HepG2 (cell line): ENCODE measurements at regions not wholly inside any gene's neighbourhood (a gene's known extent, or its start where the extent isn't known, plus 50 kb on each side); places are given as distances from the start of the nearest gene placed in this dataset.

Source experiments
- DMAP1 ChIP-seq: IDR thresholded peaks from 2 replicates; pipeline ENCODE4 v1.6.1; 2016
- DNMT1 ChIP-seq: sonication (generic); formaldehyde crosslinking; IDR thresholded peaks from 2 replicates; pipeline ENCODE4 v1.5.1; 2020; ENCODE audit warnings: mild to moderate bottlenecking, missing genetic modification reagents
- ELF3 ChIP-seq: IDR thresholded peaks from 2 replicates; pipeline ENCODE4 v1.6.1; 2016; ENCODE audit warnings: missing genetic modification reagents, missing compliant biosample characterization
- ESRRA ChIP-seq: sonication (generic); formaldehyde crosslinking; IDR thresholded peaks from 2 replicates; pipeline ENCODE4 v1.5.1; 2020; ENCODE audit warnings: mild to moderate bottlenecking, low read depth, missing genetic modification reagents
- ETV6 ChIP-seq: sonication (generic); formaldehyde crosslinking; conservative IDR thresholded peaks from 2 replicates; pipeline ENCODE4 v1.4.0; 2020; ENCODE audit warnings: missing genetic modification reagents
- ISL2 ChIP-seq: sonication (generic); formaldehyde crosslinking; IDR thresholded peaks from 2 replicates; pipeline ENCODE4 v1.5.0; 2020; ENCODE audit warnings: missing genetic modification reagents
- KDM5B ChIP-seq: sonication (generic); formaldehyde crosslinking; IDR thresholded peaks from 2 replicates; pipeline ENCODE4 v1.4.0; 2020; ENCODE audit warnings: missing genetic modification reagents, mild to moderate bottlenecking, borderline replicate concordance
- KMT2B ChIP-seq: IDR thresholded peaks from 2 replicates; pipeline ENCODE4 v1.6.1; 2016; ENCODE audit warnings: missing genetic modification reagents, missing compliant biosample characterization
- MAFF ChIP-seq: IDR thresholded peaks from 2 replicates; pipeline ENCODE4 v1.6.1; 2011; ENCODE audit warnings: low read depth, low read length, improper control_type of control experiment
- NFYC ChIP-seq: IDR thresholded peaks from 2 replicates; pipeline ENCODE4 v1.6.1; 2016; ENCODE audit warnings: missing genetic modification reagents, missing compliant biosample characterization
- PHF21A ChIP-seq: sonication (generic); formaldehyde crosslinking; IDR thresholded peaks from 2 replicates; pipeline ENCODE4 v1.5.0; 2020; ENCODE audit warnings: mild to moderate bottlenecking, missing genetic modification reagents
- SRSF9 ChIP-seq: fragments of 200-400 bp; formaldehyde crosslinking; IDR thresholded peaks from 2 replicates; pipeline ENCODE4 v1.6.1; 2018; ENCODE audit warnings: borderline replicate concordance, mild to moderate bottlenecking, low read depth, low read length; ENCODE audit not compliant: insufficient read depth, poor library complexity, severe bottlenecking
- XRCC5 ChIP-seq: fragments of 200-400 bp; formaldehyde crosslinking; optimal IDR thresholded peaks from 2 replicates; pipeline ENCODE3; 2017; ENCODE audit warnings: mild to moderate bottlenecking, low read length
- YEATS4 ChIP-seq: sonication (generic); formaldehyde crosslinking; IDR thresholded peaks from 2 replicates; pipeline ENCODE4 v1.4.0; 2020; ENCODE audit warnings: missing genetic modification reagents, borderline replicate concordance
- ZEB1 ChIP-seq: IDR thresholded peaks from 2 replicates; pipeline ENCODE4 v1.6.1; 2012; ENCODE audit warnings: mild to moderate bottlenecking, low read depth, inconsistent platforms; ENCODE audit not compliant: insufficient replicate concordance
- ZFP37 ChIP-seq: sonication (generic); formaldehyde crosslinking; IDR thresholded peaks from 2 replicates; pipeline ENCODE4 v1.4.0; 2020; ENCODE audit warnings: missing genetic modification reagents, borderline replicate concordance
- ZMYM3 ChIP-seq: sonication (generic); formaldehyde crosslinking; IDR thresholded peaks from 2 replicates; pipeline ENCODE4 v1.5.1; 2020; ENCODE audit warnings: mild to moderate bottlenecking, missing genetic modification reagents
- ZNF263 ChIP-seq: sonication (generic); formaldehyde crosslinking; IDR thresholded peaks from 2 replicates; pipeline ENCODE4 v1.4.0; 2020; ENCODE audit warnings: missing genetic modification reagents
- ZNF335 ChIP-seq: sonication (generic); formaldehyde crosslinking; IDR thresholded peaks from 2 replicates; pipeline ENCODE4 v1.4.0; 2020; ENCODE audit warnings: missing genetic modification reagents
- ZNF337 ChIP-seq: sonication (generic); formaldehyde crosslinking; IDR thresholded peaks from 2 replicates; pipeline ENCODE4 v1.5.1; 2020; ENCODE audit warnings: missing genetic modification reagents, low read depth, mild to moderate bottlenecking, borderline replicate concordance
- ZNF44 ChIP-seq: sonication (generic); formaldehyde crosslinking; IDR thresholded peaks from 2 replicates; pipeline ENCODE4 v1.5.1; 2020; ENCODE audit warnings: mild to moderate bottlenecking, missing genetic modification reagents
- TF ChIP-seq, protein P1 (sequence below): IDR thresholded peaks from 2 replicates; pipeline ENCODE4 v1.6.1; 2016; ENCODE audit warnings: missing genetic modification reagents, missing compliant biosample characterization
- TF ChIP-seq, protein P2 (sequence below): IDR thresholded peaks from 2 replicates; pipeline ENCODE4 v1.6.1; 2016; ENCODE audit warnings: missing biosample characterization, missing genetic modification reagents, low read depth
- TF ChIP-seq, protein P3 (sequence below): sonication (generic); formaldehyde crosslinking; IDR thresholded peaks from 2 replicates; pipeline ENCODE4 v1.4.0; 2020; ENCODE audit warnings: missing genetic modification reagents
- TF ChIP-seq, protein P4 (sequence below): sonication (generic); formaldehyde crosslinking; IDR thresholded peaks from 2 replicates; pipeline ENCODE4 v1.4.0; 2020; ENCODE audit warnings: missing genetic modification reagents
- TF ChIP-seq, protein P5 (sequence below): IDR thresholded peaks from 2 replicates; pipeline ENCODE4 v1.6.1; 2018; ENCODE audit warnings: missing genetic modification reagents, mild to moderate bottlenecking, missing compliant biosample characterization

DNA sequence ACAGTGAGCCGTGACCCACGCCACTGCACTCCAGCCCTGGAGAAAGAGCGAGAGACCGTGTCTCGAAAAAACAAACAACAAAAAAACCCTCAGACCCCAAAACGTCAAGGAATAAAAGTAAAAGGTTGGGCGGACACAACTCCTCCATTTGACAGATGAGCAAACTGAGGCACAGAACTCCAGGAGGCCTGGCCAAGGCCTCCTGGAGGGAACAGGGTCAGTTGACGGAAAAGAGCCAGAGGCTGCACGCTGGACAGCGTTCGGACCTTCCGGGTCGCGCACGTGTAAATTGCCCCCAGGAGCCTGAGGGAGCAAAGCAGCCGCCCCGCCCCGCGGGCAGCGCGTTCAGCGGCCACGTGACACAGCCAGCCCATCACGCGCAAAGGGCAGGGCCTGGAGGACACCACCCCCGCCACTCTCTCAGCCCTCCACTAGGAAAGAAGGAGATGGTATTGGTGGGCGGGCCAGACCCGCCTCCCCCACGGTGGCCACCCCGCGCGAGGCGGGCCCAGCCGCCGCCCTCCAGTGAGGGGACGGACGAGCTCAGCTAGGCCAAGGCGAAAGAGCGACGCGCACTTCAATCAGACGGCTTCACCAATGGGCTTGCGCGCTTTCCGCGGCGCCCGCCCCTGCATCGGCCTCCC, 81.5 kb downstream of the PTPDC1 start (continued):
- TF ChIP-seq KDM5B (peak; percentile 80; the same call in 1 of the 2 replicates), NFYC (CRISPR knock-in tag) (peak; percentile 93), ZMYM3 (CRISPR knock-in tag) (peak; percentile 94), DNMT1 (CRISPR knock-in tag) (no peak), ZNF337 (0 out of 2 replicates have a peak, but pooled peaks have one; percentile 49), ZNF335 (CRISPR knock-in tag) (peak; percentile 73; the same call in 1 of the 2 replicates), MAFF (no peak), ZNF263 (CRISPR knock-in tag) (0 out of 2 replicates have a peak, but pooled peaks have one; percentile 12), PHF21A (CRISPR knock-in tag) (peak; percentile 58; the same call in 1 of the 2 replicates), ZEB1 (no peak), ELF3 (CRISPR knock-in tag) (peak; percentile 77; the same call in 1 of the 2 replicates), XRCC5 (peak; percentile 47), ESRRA (CRISPR knock-in tag) (peak; percentile 36; the same call in 1 of the 2 replicates), ZFP37 (CRISPR knock-in tag) (peak; percentile 71; the same call in 1 of the 2 replicates), SRSF9 (no peak), DMAP1 (CRISPR knock-in tag) (peak; percentile 68; the same call in 1 of the 2 replicates), ISL2 (CRISPR knock-in tag) (0 out of 2 replicates have a peak, but pooled peaks have one; percentile 10), ZNF44 (CRISPR knock-in tag) (no peak), YEATS4 (CRISPR knock-in tag) (peak; percentile 74), KMT2B (CRISPR knock-in tag) (peak; percentile 67; the same call in 1 of the 2 replicates), ETV6 (CRISPR knock-in tag) (no peak)
- TF ChIP-seq, protein P1, sequence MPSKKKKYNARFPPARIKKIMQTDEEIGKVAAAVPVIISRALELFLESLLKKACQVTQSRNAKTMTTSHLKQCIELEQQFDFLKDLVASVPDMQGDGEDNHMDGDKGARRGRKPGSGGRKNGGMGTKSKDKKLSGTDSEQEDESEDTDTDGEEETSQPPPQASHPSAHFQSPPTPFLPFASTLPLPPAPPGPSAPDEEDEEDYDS, result peak; percentile 74
- TF ChIP-seq, protein P2, sequence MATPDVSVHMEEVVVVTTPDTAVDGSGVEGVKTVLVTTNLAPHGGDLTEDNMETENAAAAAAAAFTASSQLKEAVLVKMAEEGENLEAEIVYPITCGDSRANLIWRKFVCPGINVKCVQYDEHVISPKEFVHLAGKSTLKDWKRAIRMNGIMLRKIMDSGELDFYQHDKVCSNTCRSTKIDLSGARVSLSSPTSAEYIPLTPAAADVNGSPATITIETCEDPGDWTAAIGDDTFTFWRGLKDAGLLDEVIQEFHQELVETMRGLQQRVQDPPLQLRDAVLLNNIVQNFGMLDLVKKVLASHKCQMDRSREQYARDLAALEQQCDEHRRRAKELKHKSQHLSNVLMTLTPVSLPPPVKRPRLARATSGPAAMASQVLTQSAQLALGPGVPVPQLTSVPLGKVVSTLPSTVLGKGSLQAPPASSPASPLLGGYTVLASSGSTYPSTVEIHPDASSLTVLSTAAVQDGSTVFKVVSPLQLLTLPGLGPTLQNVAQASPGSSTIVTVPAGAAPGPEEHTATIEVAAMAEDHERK (CRISPR knock-in tag), result peak; percentile 36; the same call in 1 of the 2 replicates
- TF ChIP-seq, protein P3, sequence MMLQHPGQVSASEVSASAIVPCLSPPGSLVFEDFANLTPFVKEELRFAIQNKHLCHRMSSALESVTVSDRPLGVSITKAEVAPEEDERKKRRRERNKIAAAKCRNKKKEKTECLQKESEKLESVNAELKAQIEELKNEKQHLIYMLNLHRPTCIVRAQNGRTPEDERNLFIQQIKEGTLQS (CRISPR knock-in tag), result no peak
- TF ChIP-seq, protein P4, sequence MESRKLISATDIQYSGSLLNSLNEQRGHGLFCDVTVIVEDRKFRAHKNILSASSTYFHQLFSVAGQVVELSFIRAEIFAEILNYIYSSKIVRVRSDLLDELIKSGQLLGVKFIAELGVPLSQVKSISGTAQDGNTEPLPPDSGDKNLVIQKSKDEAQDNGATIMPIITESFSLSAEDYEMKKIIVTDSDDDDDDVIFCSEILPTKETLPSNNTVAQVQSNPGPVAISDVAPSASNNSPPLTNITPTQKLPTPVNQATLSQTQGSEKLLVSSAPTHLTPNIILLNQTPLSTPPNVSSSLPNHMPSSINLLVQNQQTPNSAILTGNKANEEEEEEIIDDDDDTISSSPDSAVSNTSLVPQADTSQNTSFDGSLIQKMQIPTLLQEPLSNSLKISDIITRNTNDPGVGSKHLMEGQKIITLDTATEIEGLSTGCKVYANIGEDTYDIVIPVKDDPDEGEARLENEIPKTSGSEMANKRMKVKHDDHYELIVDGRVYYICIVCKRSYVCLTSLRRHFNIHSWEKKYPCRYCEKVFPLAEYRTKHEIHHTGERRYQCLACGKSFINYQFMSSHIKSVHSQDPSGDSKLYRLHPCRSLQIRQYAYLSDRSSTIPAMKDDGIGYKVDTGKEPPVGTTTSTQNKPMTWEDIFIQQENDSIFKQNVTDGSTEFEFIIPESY (CRISPR knock-in tag), result 0 out of 2 replicates have a peak, but pooled peaks have one; percentile 26
- TF ChIP-seq, protein P5, sequence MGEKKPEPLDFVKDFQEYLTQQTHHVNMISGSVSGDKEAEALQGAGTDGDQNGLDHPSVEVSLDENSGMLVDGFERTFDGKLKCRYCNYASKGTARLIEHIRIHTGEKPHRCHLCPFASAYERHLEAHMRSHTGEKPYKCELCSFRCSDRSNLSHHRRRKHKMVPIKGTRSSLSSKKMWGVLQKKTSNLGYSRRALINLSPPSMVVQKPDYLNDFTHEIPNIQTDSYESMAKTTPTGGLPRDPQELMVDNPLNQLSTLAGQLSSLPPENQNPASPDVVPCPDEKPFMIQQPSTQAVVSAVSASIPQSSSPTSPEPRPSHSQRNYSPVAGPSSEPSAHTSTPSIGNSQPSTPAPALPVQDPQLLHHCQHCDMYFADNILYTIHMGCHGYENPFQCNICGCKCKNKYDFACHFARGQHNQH, result no peak
